ENCODE measurements at regions not wholly inside any gene's neighbourhood (a gene's known extent, or its start where the extent isn't known, plus 50 kb on each side); places are given as distances from the start of the nearest gene placed in this dataset.

DNA sequence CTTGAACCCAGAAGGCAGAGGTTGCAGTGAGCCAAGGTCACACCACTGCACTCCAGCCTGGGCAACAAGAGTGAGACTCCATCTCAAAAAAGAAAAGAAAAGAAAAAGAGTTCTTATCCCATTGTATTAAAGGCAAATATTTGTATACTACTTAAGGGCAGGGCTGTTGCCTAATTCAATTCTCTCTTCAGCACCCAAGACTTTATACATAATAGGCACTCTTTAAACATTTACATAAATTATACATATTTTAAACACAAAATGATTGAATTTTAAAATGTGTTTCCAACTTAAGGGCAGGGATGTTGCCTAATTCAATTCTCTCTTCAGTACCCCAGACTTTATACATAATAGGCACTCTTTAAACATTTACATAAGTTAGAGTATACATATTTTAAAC, 424.3 kb upstream of the ARID1B start:
- TF ChIP-seq, protein P1, sequence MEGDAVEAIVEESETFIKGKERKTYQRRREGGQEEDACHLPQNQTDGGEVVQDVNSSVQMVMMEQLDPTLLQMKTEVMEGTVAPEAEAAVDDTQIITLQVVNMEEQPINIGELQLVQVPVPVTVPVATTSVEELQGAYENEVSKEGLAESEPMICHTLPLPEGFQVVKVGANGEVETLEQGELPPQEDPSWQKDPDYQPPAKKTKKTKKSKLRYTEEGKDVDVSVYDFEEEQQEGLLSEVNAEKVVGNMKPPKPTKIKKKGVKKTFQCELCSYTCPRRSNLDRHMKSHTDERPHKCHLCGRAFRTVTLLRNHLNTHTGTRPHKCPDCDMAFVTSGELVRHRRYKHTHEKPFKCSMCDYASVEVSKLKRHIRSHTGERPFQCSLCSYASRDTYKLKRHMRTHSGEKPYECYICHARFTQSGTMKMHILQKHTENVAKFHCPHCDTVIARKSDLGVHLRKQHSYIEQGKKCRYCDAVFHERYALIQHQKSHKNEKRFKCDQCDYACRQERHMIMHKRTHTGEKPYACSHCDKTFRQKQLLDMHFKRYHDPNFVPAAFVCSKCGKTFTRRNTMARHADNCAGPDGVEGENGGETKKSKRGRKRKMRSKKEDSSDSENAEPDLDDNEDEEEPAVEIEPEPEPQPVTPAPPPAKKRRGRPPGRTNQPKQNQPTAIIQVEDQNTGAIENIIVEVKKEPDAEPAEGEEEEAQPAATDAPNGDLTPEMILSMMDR (IDR thresholded peaks at IDR 0.05; ENCODE audit: insufficient read depth, low read depth, low read length) = no peak
- CTCF ChIA-PET = no interaction called here

DNA sequence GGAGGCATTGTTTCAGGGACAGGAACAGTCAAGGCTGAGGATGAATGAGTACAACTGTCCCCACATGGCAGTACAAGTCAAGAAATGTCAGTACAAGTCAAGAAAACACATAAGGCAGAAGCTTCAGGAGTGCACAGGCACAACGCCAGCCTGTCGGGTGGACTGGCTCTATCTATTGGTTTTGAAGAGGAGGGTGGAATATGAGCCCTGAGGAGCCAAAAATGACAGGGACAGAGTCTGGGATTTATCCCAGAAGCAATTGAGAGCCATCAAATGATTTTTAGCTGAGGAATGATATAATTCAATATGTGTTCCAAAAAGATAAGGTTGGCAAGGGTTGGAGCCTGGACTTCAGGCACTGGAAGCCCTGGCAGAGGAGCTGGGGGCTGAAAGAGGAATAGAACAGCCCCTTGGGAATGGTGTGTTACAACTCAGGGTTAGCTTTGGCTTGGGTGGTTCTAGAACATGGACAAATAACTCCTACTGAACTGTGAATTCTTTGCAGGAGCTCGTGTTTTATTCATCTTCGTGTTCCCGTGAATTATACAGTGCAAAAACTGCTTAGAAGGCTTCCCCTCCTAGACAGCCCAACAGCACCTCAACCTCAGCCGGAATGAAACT, 425.7 kb upstream of the ARID1B start:
- no peaks in the 10 kb centered on the region for H3K36me3 ChIP-seq (ENCODE audit: control insufficient read depth, insufficient read depth, low read length)
- no peak for DNase-seq (ENCODE audit: low read depth)
- CTCF ChIA-PET = no interaction called here
- POLR2A ChIA-PET = no interaction called here
- TF ChIP-seq, protein P1 (IDR thresholded peaks at IDR 0.05; ENCODE audit: insufficient read depth, low read depth, low read length) = no peak
- no peak overlapping the region for H3K4me3 ChIP-seq (ENCODE audit: low read depth, low read length)
- H3K27me3 ChIP-seq (ENCODE audit: control insufficient read depth, insufficient read depth, low read length) = no peaks in the 10 kb centered on the region

More for the DNA sequence above, 424.3 kb upstream of the ARID1B start:
- Histone ChIP-seq H3K4me3 (ENCODE audit: low read depth, low read length) (no peak overlapping the region), H3K27me3 (ENCODE audit: control insufficient read depth, insufficient read depth, low read length) (no peaks in the 10 kb centered on the region), H3K36me3 (ENCODE audit: control insufficient read depth, insufficient read depth, low read length) (no peaks in the 10 kb centered on the region)
- POLR2A ChIA-PET = no interaction called here
- DNase-seq (ENCODE audit: low read depth) = no peak

DNA sequence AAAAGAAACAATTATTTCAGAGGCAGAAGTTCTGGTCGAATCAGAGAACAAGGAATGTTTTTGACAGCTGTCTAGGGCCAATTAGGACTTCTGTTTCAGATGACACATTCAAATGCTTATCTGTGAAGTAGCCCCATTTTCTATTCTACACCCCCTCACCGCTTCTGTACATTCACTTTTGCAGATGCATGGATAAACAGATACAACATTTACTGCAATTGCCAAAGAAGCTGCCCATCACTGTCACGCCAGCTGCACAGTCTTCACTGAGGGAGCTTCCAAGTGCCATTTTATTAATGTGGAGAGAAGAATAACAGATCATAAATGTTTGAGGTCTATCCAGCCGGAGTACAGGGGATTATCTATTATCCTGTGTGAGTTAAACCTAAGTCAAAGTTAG, 426.8 kb upstream of the ARID1B start:
- CTCF ChIA-PET = no interaction called here
- no peaks in the 10 kb centered on the region for H3K27me3 ChIP-seq (ENCODE audit: control insufficient read depth, insufficient read depth, low read length)
- TF ChIP-seq, protein P1 (IDR thresholded peaks at IDR 0.05; ENCODE audit: insufficient read depth, low read depth, low read length) = no peak
- POLR2A ChIA-PET = no interaction called here
- H3K36me3 ChIP-seq (ENCODE audit: control insufficient read depth, insufficient read depth, low read length) = no peaks in the 10 kb centered on the region
- no peak for DNase-seq (ENCODE audit: low read depth)
- H3K4me3 ChIP-seq (ENCODE audit: low read depth, low read length) = no peak overlapping the region

DNA sequence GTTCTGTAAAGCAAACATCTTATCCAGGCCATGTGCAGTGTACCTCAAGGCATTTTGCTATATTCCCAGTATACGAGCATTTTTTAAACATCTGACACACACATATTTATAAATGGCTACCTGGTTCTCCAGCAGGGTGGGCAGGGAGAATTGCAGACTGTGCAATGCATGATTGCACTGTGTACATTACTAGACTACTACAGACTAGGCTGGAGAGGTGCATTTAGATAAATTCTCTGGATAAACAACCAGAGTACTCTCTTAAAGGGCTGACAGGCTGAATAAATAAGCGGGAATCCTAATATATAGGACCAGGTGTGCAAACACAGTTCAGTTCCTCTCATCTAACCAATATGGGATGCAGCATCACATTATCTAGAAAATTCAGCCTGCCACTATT, 428.3 kb upstream of the ARID1B start:
- POLR2A ChIA-PET = no interaction called here
- Histone ChIP-seq H3K27me3 (ENCODE audit: control insufficient read depth, insufficient read depth, low read length) (no peaks in the 10 kb centered on the region), H3K4me3 (ENCODE audit: low read depth, low read length) (no peak overlapping the region), H3K36me3 (ENCODE audit: control insufficient read depth, insufficient read depth, low read length) (no peaks in the 10 kb centered on the region)
- TF ChIP-seq, protein P1 (IDR thresholded peaks at IDR 0.05; ENCODE audit: insufficient read depth, low read depth, low read length) = no peak
- CTCF ChIA-PET = no interaction called here
- DNase-seq (ENCODE audit: low read depth) = no peak

DNA sequence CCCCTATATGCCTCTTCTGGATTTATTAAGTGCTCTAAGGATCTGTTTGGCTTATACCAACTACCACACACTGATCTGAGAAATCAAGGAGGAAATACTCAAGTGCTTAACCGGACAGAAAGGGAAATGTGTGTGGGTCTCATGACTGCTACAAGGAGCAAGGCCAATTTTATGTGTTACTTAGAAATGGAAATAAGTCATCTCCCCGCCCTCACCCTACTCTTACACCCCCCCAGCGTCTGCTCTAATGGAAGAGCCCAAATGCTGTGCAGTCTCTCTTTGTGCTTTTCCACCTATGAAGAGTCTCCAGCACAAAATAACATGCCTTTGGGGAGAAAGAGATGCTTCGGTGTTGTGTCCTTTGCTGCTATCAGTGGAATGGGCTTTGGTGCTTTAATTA, 428.8 kb upstream of the ARID1B start:
- Histone ChIP-seq H3K36me3 (ENCODE audit: control insufficient read depth, insufficient read depth, low read length) (no peaks in the 10 kb centered on the region), H3K27me3 (ENCODE audit: control insufficient read depth, insufficient read depth, low read length) (no peaks in the 10 kb centered on the region), H3K4me3 (ENCODE audit: low read depth, low read length) (no peak overlapping the region)
- no peak for DNase-seq (ENCODE audit: low read depth)
- TF ChIP-seq, protein P1 (IDR thresholded peaks at IDR 0.05; ENCODE audit: insufficient read depth, low read depth, low read length) = no peak
- ChIA-PET CTCF (no interaction called here), POLR2A (no interaction called here)
